ENCODE measurements at regions not wholly inside any gene's neighbourhood (a gene's known extent, or its start where the extent isn't known, plus 50 kb on each side); places are given as distances from the start of the nearest gene placed in this dataset.
A peak's percentile ranks its signal among the peaks of the same experiment; 100 is the strongest.

- FAIRE-seq, result no peak
These were observed 133.4 kb upstream of the SLC30A5 start for GRCh38 chr5:68960456-68960855.

GRCh38 chr5:68960961-68961360, 132.9 kb upstream of the SLC30A5 start:
- FAIRE-seq, result no peak

- no peak for FAIRE-seq
These were observed 132.1 kb upstream of the SLC30A5 start for GRCh38 chr5:68961762-68962161.

- no peak for FAIRE-seq
These were observed 130.9 kb upstream of the SLC30A5 start for GRCh38 chr5:68962757-68963484.

GRCh38 chr5:68964679-68965078, 129.1 kb upstream of the SLC30A5 start:
- no peak for FAIRE-seq

- no peak for FAIRE-seq
These were observed 127.9 kb upstream of the SLC30A5 start for GRCh38 chr5:68965926-68966325.

GRCh38 chr5:68966596-68966995, 127.2 kb upstream of the SLC30A5 start:
- no peak for FAIRE-seq

GRCh38 chr5:68968429-68968828, 125.4 kb upstream of the SLC30A5 start:
- no peak for FAIRE-seq

- FAIRE-seq, result no peak
These were observed 123.2 kb upstream of the SLC30A5 start for GRCh38 chr5:68970617-68971016.

- no peak for FAIRE-seq
These were observed 120.1 kb upstream of the SLC30A5 start for GRCh38 chr5:68973696-68974095.

- FAIRE-seq, result no peak
These were observed 110.8 kb upstream of the SLC30A5 start for GRCh38 chr5:68983043-68983442.

- FAIRE-seq, result peak; percentile 17
These were observed 109.9 kb upstream of the SLC30A5 start for GRCh38 chr5:68983959-68984358.

GRCh38 chr5:68991279-68992084, 102.3 kb upstream of the SLC30A5 start:
- FAIRE-seq, result no peak

- FAIRE-seq, result no peak
These were observed 99.2 kb upstream of the SLC30A5 start for GRCh38 chr5:68994645-68995044.

GRCh38 chr5:68995845-68996545, 97.8 kb upstream of the SLC30A5 start:
- FAIRE-seq, result no peak

- FAIRE-seq, result no peak
These were observed 94.6 kb upstream of the SLC30A5 start for GRCh38 chr5:68999181-68999580.

- FAIRE-seq, result no peak
These were observed 93.4 kb upstream of the SLC30A5 start for GRCh38 chr5:69000216-69000919.

GRCh38 chr5:69000949-69001348, 92.9 kb upstream of the SLC30A5 start:
- no peak for FAIRE-seq

- FAIRE-seq, result no peak
These were observed 92.2 kb upstream of the SLC30A5 start for GRCh38 chr5:69001627-69002026.

- no peak for FAIRE-seq
These were observed 89.7 kb upstream of the SLC30A5 start for GRCh38 chr5:69004127-69004526.

GRCh38 chr5:69004676-69005075, 89.1 kb upstream of the SLC30A5 start:
- FAIRE-seq, result no peak

GRCh38 chr5:69006030-69006429, 87.8 kb upstream of the SLC30A5 start:
- FAIRE-seq, result no peak

- no peak for FAIRE-seq
These were observed 86.7 kb upstream of the SLC30A5 start for GRCh38 chr5:69007163-69007562.
